Smooth muscle cell (in vitro differentiated cells): ENCODE measurements at regions not wholly inside any gene's neighbourhood (a gene's known extent, or its start where the extent isn't known, plus 50 kb on each side); places are given as distances from the start of the nearest gene placed in this dataset.

Experiments used
- DNase-seq: peaks from one replicate; lab custom pipeline; 2025; ENCODE audit not compliant: unreplicated experiment; lab: John Stamatoyannopoulos, UW
- H2AFZ ChIP-seq: fragments of 200-600 bp; sonication (generic); 2 replicates; pipeline ENCODE4 v1.6.0; 2016; ENCODE audit warnings: antibody characterized with exemption, low read depth, mild to moderate bottlenecking
- H3F3A ChIP-seq: fragments of 200-600 bp; sonication (generic); 2 replicates; pipeline ENCODE4 v1.6.0; 2017; ENCODE audit warnings: antibody characterized with exemption, low read depth
- H3K27ac ChIP-seq: fragments of 200-600 bp; sonication (generic); 2 replicates; pipeline ENCODE4 v1.5.1; 2016; ENCODE audit warnings: low read depth, mild to moderate bottlenecking
- H3K27me3 ChIP-seq: fragments of 200-600 bp; sonication (generic); 2 replicates; pipeline ENCODE4 v1.6.1; 2016; ENCODE audit warnings: low read depth, mild to moderate bottlenecking
- H3K36me3 ChIP-seq: fragments of 200-600 bp; sonication (generic); 2 replicates; pipeline ENCODE4 v1.5.1; 2016; ENCODE audit warnings: low read depth
- H3K4me1 ChIP-seq: fragments of 200-600 bp; sonication (generic); 2 replicates; pipeline ENCODE4 v1.5.1; 2016; ENCODE audit warnings: low read depth
- H3K4me2 ChIP-seq: fragments of 200-600 bp; sonication (generic); 2 replicates; pipeline ENCODE4 v1.6.0; 2016; ENCODE audit warnings: mild to moderate bottlenecking
- H3K4me3 ChIP-seq: fragments of 200-600 bp; sonication (generic); 2 replicates; pipeline ENCODE4 v1.5.1; 2016; ENCODE audit warnings: mild to moderate bottlenecking
- H3K79me2 ChIP-seq: fragments of 200-600 bp; sonication (generic); 2 replicates; pipeline ENCODE4 v1.6.0; 2016; ENCODE audit warnings: low read depth, mild to moderate bottlenecking
- H3K9ac ChIP-seq: fragments of 200-600 bp; sonication (generic); 2 replicates; pipeline ENCODE4 v1.6.0; 2016; ENCODE audit warnings: low read depth
- H3K9me3 ChIP-seq: fragments of 200-600 bp; sonication (generic); replicated peaks from 2 replicates; pipeline ENCODE4 v1.5.1; 2016; ENCODE audit warnings: low read depth
- H4K20me1 ChIP-seq: fragments of 200-600 bp; sonication (generic); 2 replicates; pipeline ENCODE4 v1.6.0; 2016; ENCODE audit warnings: low read depth
- WGBS: methylation state at CpG from one replicate; pipeline ENCODE4 v1.1.7; 2016; ENCODE audit warnings: low lambda C conversion rate; 5-methylcytosine and 5-hydroxymethylcytosine counted together
- TF ChIP-seq, protein P1 (sequence below): fragments of 200-600 bp; sonication (generic); IDR thresholded peaks from 2 replicates; pipeline ENCODE4 v1.5.1; 2017; ENCODE audit warnings: borderline replicate concordance, mild to moderate bottlenecking, antibody characterized with exemption; ENCODE audit not compliant: insufficient read depth, poor library complexity, severe bottlenecking

DNA sequence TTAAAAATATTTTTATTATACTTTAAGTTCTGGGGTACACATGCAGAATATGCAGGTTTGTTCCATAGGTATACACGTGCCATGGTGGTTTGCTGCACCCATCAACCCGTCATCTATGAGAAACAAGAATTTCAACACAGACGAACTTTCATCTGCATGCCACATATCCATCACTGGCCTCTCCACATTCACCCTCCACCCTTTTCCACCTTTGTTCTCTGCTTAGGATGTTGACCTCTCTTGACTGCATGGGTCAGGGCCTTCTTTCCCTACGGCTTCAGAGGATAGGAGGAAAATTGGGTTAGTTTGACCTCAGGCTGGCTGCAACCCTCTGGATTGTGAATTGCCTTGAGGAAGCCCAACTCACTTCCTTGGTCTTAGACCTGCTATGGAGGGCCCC, 260.9 kb downstream of the MREG start:
- no peaks in the 10 kb centered on the region for H3K79me2 ChIP-seq
- H3K27ac ChIP-seq, result no peak overlapping the region
- H4K20me1 ChIP-seq, result no peaks in the 10 kb centered on the region
- TF ChIP-seq, protein P1, sequence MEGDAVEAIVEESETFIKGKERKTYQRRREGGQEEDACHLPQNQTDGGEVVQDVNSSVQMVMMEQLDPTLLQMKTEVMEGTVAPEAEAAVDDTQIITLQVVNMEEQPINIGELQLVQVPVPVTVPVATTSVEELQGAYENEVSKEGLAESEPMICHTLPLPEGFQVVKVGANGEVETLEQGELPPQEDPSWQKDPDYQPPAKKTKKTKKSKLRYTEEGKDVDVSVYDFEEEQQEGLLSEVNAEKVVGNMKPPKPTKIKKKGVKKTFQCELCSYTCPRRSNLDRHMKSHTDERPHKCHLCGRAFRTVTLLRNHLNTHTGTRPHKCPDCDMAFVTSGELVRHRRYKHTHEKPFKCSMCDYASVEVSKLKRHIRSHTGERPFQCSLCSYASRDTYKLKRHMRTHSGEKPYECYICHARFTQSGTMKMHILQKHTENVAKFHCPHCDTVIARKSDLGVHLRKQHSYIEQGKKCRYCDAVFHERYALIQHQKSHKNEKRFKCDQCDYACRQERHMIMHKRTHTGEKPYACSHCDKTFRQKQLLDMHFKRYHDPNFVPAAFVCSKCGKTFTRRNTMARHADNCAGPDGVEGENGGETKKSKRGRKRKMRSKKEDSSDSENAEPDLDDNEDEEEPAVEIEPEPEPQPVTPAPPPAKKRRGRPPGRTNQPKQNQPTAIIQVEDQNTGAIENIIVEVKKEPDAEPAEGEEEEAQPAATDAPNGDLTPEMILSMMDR, result no peak
- no peak for DNase-seq
- H3K9me3 ChIP-seq, result no peaks in the 10 kb centered on the region
- H3F3A ChIP-seq, result peaks cover 21% of the 10 kb centered on the region
- no peak overlapping the region for H3K4me2 ChIP-seq
- H3K36me3 ChIP-seq, result no peaks in the 10 kb centered on the region
- H3K9ac ChIP-seq, result no peak overlapping the region
- no peak overlapping the region for H3K4me3 ChIP-seq
- H3K4me1 ChIP-seq, result peaks cover 18% of the 10 kb centered on the region
- H3K27me3 ChIP-seq, result no peaks in the 10 kb centered on the region
- 97% methylated on average over 4 of the region's 4 CpGs for WGBS
- H2AFZ ChIP-seq, result no peak overlapping the region

DNA sequence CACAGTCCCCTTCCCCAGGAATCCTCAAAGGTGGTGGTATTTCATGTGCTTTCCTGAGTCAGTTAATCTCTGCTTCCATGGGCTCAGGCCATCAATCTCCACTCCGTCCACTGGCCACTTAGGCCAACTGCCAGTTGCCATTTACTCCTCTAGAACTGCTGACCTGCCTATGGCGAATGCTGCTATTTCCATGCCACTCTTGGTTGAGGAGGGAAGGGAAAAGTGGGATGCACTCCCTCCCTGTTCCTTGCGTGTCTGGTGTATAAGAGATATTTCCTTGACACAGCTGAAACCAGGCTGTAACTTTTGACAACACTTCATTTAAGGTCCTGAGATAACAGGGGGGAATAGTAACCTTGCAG, 261.5 kb downstream of the MREG start:
- TF ChIP-seq, protein P1, result no peak
- H3K36me3 ChIP-seq, result no peaks in the 10 kb centered on the region
- H3K27me3 ChIP-seq, result no peaks in the 10 kb centered on the region
- H3K9ac ChIP-seq, result no peak overlapping the region
- peak overlapping the region; percentile 50 for H3K4me2 ChIP-seq
- DNase-seq, result no peak
- peak overlapping the region; percentile 88 for H3K27ac ChIP-seq
- no peaks in the 10 kb centered on the region for H3K79me2 ChIP-seq
- no peaks in the 10 kb centered on the region for H4K20me1 ChIP-seq
- peaks cover 18% of the 10 kb centered on the region for H3K4me1 ChIP-seq
- 87% methylated on average over 3 of the region's 3 CpGs for WGBS
- no peak overlapping the region for H2AFZ ChIP-seq
- H3K4me3 ChIP-seq, result no peak overlapping the region
- no peaks in the 10 kb centered on the region for H3K9me3 ChIP-seq
- peaks cover 21% of the 10 kb centered on the region for H3F3A ChIP-seq

DNA sequence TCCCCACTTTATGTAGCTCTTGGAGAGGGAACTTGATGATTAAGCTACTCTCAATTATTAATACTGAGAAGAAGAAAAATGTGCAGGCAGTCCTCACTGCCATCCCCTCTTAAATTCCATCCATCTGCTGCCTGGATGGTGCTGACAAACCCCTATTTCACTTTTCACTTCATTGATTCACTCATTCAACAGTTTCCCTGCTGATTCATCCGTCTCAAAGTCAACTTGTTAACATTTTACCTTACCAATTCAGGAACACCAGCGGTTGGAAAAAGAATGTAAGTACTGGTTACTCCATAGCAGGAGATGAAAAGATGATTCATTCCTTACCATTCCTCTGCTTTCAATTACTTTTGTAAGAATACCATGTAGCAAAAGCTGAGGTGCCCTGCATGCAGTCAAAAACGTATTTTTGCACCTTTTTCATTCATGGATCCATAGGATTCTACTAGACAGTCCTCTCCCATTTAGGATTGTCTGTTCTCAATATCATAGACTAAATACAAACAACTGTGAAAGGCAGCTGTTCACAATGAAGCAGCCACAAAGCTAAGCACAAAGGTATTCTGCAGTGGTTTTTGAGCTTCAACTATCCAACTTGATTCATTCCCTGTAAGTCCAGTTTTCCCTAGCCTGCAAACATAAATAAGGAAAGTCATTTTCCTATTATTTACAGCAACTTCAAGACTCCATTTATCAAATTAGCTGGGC, 262.0 kb downstream of the MREG start:
- H4K20me1 ChIP-seq, result no peaks in the 10 kb centered on the region
- H3K9me3 ChIP-seq, result no peaks in the 10 kb centered on the region
- no peak overlapping the region for H3K4me3 ChIP-seq
- no peaks in the 10 kb centered on the region for H3K79me2 ChIP-seq
- H3K4me2 ChIP-seq, result peak overlapping the region; percentile 50
- H3K9ac ChIP-seq, result peak overlapping the region; percentile 72
- H2AFZ ChIP-seq, result no peak overlapping the region
- H3K27me3 ChIP-seq, result no peaks in the 10 kb centered on the region
- H3K27ac ChIP-seq, result peak overlapping the region; percentile 88
- no peak for DNase-seq
- H3F3A ChIP-seq, result peaks cover 21% of the 10 kb centered on the region
- peaks cover 18% of the 10 kb centered on the region for H3K4me1 ChIP-seq
- WGBS, result 26% methylated on average over 3 of the region's 3 CpGs
- TF ChIP-seq, protein P1, result no peak
- H3K36me3 ChIP-seq, result no peaks in the 10 kb centered on the region

GRCh38 chr2:215750763-215751162, 262.6 kb downstream of the MREG start:
- H4K20me1 ChIP-seq, result no peaks in the 10 kb centered on the region
- TF ChIP-seq, protein P1, result no peak
- H3K4me3 ChIP-seq, result no peak overlapping the region
- 61% methylated on average over 4 of the region's 4 CpGs for WGBS
- H3K4me2 ChIP-seq, result peak overlapping the region; percentile 33
- no peak overlapping the region for H2AFZ ChIP-seq
- peak overlapping the region; percentile 88 for H3K27ac ChIP-seq
- H3K9ac ChIP-seq, result peak overlapping the region; percentile 72
- H3K9me3 ChIP-seq, result no peaks in the 10 kb centered on the region
- no peaks in the 10 kb centered on the region for H3K27me3 ChIP-seq
- no peaks in the 10 kb centered on the region for H3K79me2 ChIP-seq
- DNase-seq, result no peak
- peaks cover 18% of the 10 kb centered on the region for H3K4me1 ChIP-seq
- H3F3A ChIP-seq, result peaks cover 21% of the 10 kb centered on the region
- H3K36me3 ChIP-seq, result no peaks in the 10 kb centered on the region
